Subcutaneous abdominal adipose tissue (tissue), 5 donors: ENCODE measurements at regions not wholly inside any gene's neighbourhood (a gene's known extent, or its start where the extent isn't known, plus 50 kb on each side); places are given as distances from the start of the nearest gene placed in this dataset.
"Not testable (repeated sequence)": the region's sequence is repeated elsewhere in the genome, so short reads cannot be mapped to it uniquely, and the experiment has no call there.

Experiments used
- H3K27ac ChIP-seq: one replicate; pipeline ENCODE4 v1.7.0; 2013; ENCODE audit warnings: low read depth, mild to moderate bottlenecking, inconsistent platforms, low read length, moderate library complexity
- H3K27me3 ChIP-seq, 5 donors: one replicate each; pipeline ENCODE4 v1.7.0; 2013; ENCODE audit warnings: low read length in 5 of 5, inconsistent platforms in 1 of 5; ENCODE audit not compliant: control insufficient read depth in 5 of 5, insufficient read depth in 4 of 5
- H3K36me3 ChIP-seq, 5 donors: one replicate each; pipeline ENCODE4 v1.7.0; 2013; ENCODE audit warnings: low read length in 5 of 5; ENCODE audit not compliant: control insufficient read depth in 5 of 5, insufficient read depth in 5 of 5
- H3K4me1 ChIP-seq, 5 donors: one replicate each; pipeline ENCODE4 v1.7.0; 2013; ENCODE audit warnings: low read length in 5 of 5, mild to moderate bottlenecking in 3 of 5, moderate library complexity in 1 of 5; ENCODE audit not compliant: control insufficient read depth in 5 of 5, insufficient read depth in 5 of 5
- H3K4me3 ChIP-seq, 5 donors: one replicate each; pipeline ENCODE4 v1.7.0; 2013; ENCODE audit warnings: low read length in 5 of 5, low read depth in 1 of 5
- H3K9ac ChIP-seq, 5 donors: one replicate each; pipeline ENCODE4 v1.7.0; 2013; ENCODE audit warnings: low read length in 5 of 5, mild to moderate bottlenecking in 4 of 5, moderate library complexity in 3 of 5
- H3K9me3 ChIP-seq, 5 donors: one replicate each; pipeline ENCODE4 v1.7.0; 2013; ENCODE audit warnings: low read length in 5 of 5; ENCODE audit not compliant: control insufficient read depth in 5 of 5
- donor health status: healthy.
- donor health status: healthy.
- donor health status: healthy.
- donor health status: healthy.
- donor health status: healthy.

- Histone ChIP-seq H3K36me3 (no peaks in the 10 kb centered on the region), H3K9me3 (peaks cover 0 to 3% (median 0%) of the 10 kb centered on the region in 5 donors), H3K9ac (no peak overlapping the region), H3K4me1 (no peaks in the 10 kb centered on the region), H3K27me3 (no peaks in the 10 kb centered on the region), H3K4me3 (no peak overlapping the region), H3K27ac (no peak overlapping the region)
These were observed 1535.4 kb upstream of the ADGRL3 start for GRCh38 chr4:59664771-59665170.

GRCh38 chr4:59666645-59667044, 1533.5 kb upstream of the ADGRL3 start:
- H3K27ac ChIP-seq = no peak overlapping the region
- no peaks in the 10 kb centered on the region for H3K4me1 ChIP-seq
- no peak overlapping the region for H3K9ac ChIP-seq
- no peaks in the 10 kb centered on the region for H3K27me3 ChIP-seq
- H3K36me3 ChIP-seq = no peaks in the 10 kb centered on the region
- no peak overlapping the region for H3K4me3 ChIP-seq
- H3K9me3 ChIP-seq = peaks cover 0 to under 1% (median 0%) of the 10 kb centered on the region in 5 donors

GRCh38 chr4:59671037-59671436, 1529.1 kb upstream of the ADGRL3 start:
- Histone ChIP-seq H3K36me3 (no peaks in the 10 kb centered on the region), H3K27ac (no peak overlapping the region), H3K9me3 (no peaks in the 10 kb centered on the region), H3K9ac (no peak overlapping the region), H3K27me3 (no peaks in the 10 kb centered on the region), H3K4me1 (no peaks in the 10 kb centered on the region), H3K4me3 (no peak overlapping the region)

- Histone ChIP-seq H3K9ac (no peak overlapping the region), H3K27ac (no peak overlapping the region), H3K9me3 (no peaks in the 10 kb centered on the region), H3K27me3 (no peaks in the 10 kb centered on the region), H3K4me1 (no peaks in the 10 kb centered on the region), H3K36me3 (no peaks in the 10 kb centered on the region), H3K4me3 (no peak overlapping the region)
These were observed 1523.7 kb upstream of the ADGRL3 start for GRCh38 chr4:59676389-59676788.

- not testable (repeated sequence) for H3K4me3 ChIP-seq
These were observed 1523.1 kb upstream of the ADGRL3 start for GRCh38 chr4:59676992-59677391.

GRCh38 chr4:59685626-59686025, 1514.5 kb upstream of the ADGRL3 start:
- Histone ChIP-seq H3K9ac (no peak overlapping the region), H3K9me3 (no peaks in the 10 kb centered on the region), H3K4me1 (no peaks in the 10 kb centered on the region), H3K27ac (no peak overlapping the region), H3K4me3 (no peak overlapping the region), H3K27me3 (no peaks in the 10 kb centered on the region), H3K36me3 (no peaks in the 10 kb centered on the region)

More at GRCh38 chr4:59676992-59677391, 1523.1 kb upstream of the ADGRL3 start:
- not testable (repeated sequence) for H3K9ac ChIP-seq, H3K9me3 ChIP-seq, H3K4me1 ChIP-seq, H3K27ac ChIP-seq, H3K36me3 ChIP-seq, H3K27me3 ChIP-seq

- Histone ChIP-seq H3K27me3 (no peaks in the 10 kb centered on the region), H3K4me3 (no peak overlapping the region), H3K36me3 (no peaks in the 10 kb centered on the region), H3K9me3 (peaks cover 0 to 2% (median 0%) of the 10 kb centered on the region in 5 donors), H3K9ac (no peak overlapping the region), H3K27ac (no peak overlapping the region), H3K4me1 (no peaks in the 10 kb centered on the region)
These were observed 1511.0 kb upstream of the ADGRL3 start for GRCh38 chr4:59689149-59689548.

- H3K27ac ChIP-seq = no peak overlapping the region
- H3K36me3 ChIP-seq = no peaks in the 10 kb centered on the region
- no peak overlapping the region for H3K9ac ChIP-seq
- no peak overlapping the region for H3K4me3 ChIP-seq
- no peaks in the 10 kb centered on the region for H3K27me3 ChIP-seq
- H3K4me1 ChIP-seq = no peaks in the 10 kb centered on the region
- peaks cover 0 to 2% (median 0%) of the 10 kb centered on the region in 5 donors for H3K9me3 ChIP-seq
These were observed 1504.6 kb upstream of the ADGRL3 start for GRCh38 chr4:59695355-59696053.

- Histone ChIP-seq H3K9me3 (no peaks in the 10 kb centered on the region), H3K4me1 (no peaks in the 10 kb centered on the region), H3K27me3 (no peaks in the 10 kb centered on the region), H3K9ac (no peak overlapping the region), H3K4me3 (no peak overlapping the region), H3K36me3 (no peaks in the 10 kb centered on the region), H3K27ac (no peak overlapping the region)
These were observed 1502.1 kb upstream of the ADGRL3 start for GRCh38 chr4:59698041-59698440.

- Histone ChIP-seq H3K4me1 (no peaks in the 10 kb centered on the region), H3K9me3 (no peaks in the 10 kb centered on the region), H3K27me3 (no peaks in the 10 kb centered on the region), H3K9ac (no peak overlapping the region), H3K36me3 (no peaks in the 10 kb centered on the region), H3K27ac (no peak overlapping the region), H3K4me3 (no peak overlapping the region)
These were observed 1499.5 kb upstream of the ADGRL3 start for GRCh38 chr4:59700651-59701050.
